WTC11 (cell line): ENCODE measurements at regions not wholly inside any gene's neighbourhood (a gene's known extent, or its start where the extent isn't known, plus 50 kb on each side); places are given as distances from the start of the nearest gene placed in this dataset.

Experiments
- CREB1 ChIP-seq: sonication (generic); formaldehyde crosslinking; IDR thresholded peaks from 2 replicates; pipeline ENCODE4 v1.8.0; 2023; ENCODE audit warnings: mild to moderate bottlenecking, missing genetic modification reagents
- ETV6 ChIP-seq: sonication (generic); formaldehyde crosslinking; IDR thresholded peaks from 2 replicates; pipeline ENCODE4 v1.8.1; 2022; ENCODE audit warnings: mild to moderate bottlenecking, missing genetic modification reagents
- ZNF263 ChIP-seq: sonication (generic); formaldehyde crosslinking; IDR thresholded peaks from 2 replicates; pipeline ENCODE4 v1.8.1; 2022; ENCODE audit warnings: low read depth, mild to moderate bottlenecking, moderate library complexity, missing genetic modification reagents
- TF ChIP-seq, protein P1 (sequence below): fragments of 200-600 bp; IDR thresholded peaks from 2 replicates; pipeline ENCODE4 v1.8.0; 2022; ENCODE audit warnings: antibody characterized with exemption
- TF ChIP-seq, protein P2 (sequence below): sonication (generic); formaldehyde crosslinking; IDR thresholded peaks from 2 replicates; pipeline ENCODE4 v1.8.1; 2022; ENCODE audit warnings: missing genetic modification reagents, borderline replicate concordance
- TF ChIP-seq, protein P3 (sequence below): sonication (generic); formaldehyde crosslinking; conservative IDR thresholded peaks from 2 replicates; pipeline ENCODE4 v1.8.1; 2023; ENCODE audit warnings: mild to moderate bottlenecking, low read depth, missing genetic modification reagents, moderate library complexity
- TF ChIP-seq, protein P4 (sequence below): sonication (generic); formaldehyde crosslinking; IDR thresholded peaks from 2 replicates; pipeline ENCODE4 v1.8.0; 2022; ENCODE audit warnings: mild to moderate bottlenecking, missing genetic modification reagents
- TF ChIP-seq, protein P5 (sequence below): sonication (generic); formaldehyde crosslinking; IDR thresholded peaks from 2 replicates; pipeline ENCODE4 v1.8.1; 2023; ENCODE audit warnings: mild to moderate bottlenecking, missing genetic modification reagents, moderate library complexity
- TF ChIP-seq, protein P6 (sequence below): sonication (generic); formaldehyde crosslinking; IDR thresholded peaks from 2 replicates; pipeline ENCODE4 v1.8.1; 2022; ENCODE audit warnings: low read depth, mild to moderate bottlenecking, moderate library complexity, missing genetic modification reagents, borderline replicate concordance
- TF ChIP-seq, protein P7 (sequence below): fragments of 250-450 bp; sonication (Bioruptor Pico); IDR thresholded peaks from 2 replicates; pipeline ENCODE4 v1.8.0; 2021; ENCODE audit warnings: mild to moderate bottlenecking

DNA sequence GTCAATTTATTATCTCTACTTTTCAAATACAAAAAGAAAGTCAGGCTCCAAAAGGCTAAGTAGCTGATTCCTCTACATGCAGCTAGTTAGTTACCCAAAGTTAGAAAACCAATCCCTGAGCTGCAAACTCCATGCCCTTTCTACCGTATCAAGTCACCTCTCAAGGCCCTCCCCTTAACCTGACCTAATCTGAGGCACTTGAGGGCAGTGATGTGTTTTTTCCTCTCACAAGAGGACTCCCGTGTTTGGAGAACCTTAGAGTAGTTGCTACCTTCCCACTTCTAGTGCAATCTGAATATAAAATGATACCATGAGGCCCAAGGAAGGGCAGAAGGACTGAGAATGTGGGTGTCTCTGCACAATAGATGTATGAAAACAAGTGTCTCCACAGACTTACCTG, 907.9 kb upstream of the CELF4 start:
- TF ChIP-seq, protein P1, sequence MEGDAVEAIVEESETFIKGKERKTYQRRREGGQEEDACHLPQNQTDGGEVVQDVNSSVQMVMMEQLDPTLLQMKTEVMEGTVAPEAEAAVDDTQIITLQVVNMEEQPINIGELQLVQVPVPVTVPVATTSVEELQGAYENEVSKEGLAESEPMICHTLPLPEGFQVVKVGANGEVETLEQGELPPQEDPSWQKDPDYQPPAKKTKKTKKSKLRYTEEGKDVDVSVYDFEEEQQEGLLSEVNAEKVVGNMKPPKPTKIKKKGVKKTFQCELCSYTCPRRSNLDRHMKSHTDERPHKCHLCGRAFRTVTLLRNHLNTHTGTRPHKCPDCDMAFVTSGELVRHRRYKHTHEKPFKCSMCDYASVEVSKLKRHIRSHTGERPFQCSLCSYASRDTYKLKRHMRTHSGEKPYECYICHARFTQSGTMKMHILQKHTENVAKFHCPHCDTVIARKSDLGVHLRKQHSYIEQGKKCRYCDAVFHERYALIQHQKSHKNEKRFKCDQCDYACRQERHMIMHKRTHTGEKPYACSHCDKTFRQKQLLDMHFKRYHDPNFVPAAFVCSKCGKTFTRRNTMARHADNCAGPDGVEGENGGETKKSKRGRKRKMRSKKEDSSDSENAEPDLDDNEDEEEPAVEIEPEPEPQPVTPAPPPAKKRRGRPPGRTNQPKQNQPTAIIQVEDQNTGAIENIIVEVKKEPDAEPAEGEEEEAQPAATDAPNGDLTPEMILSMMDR: no peak
- TF ChIP-seq CREB1 (CRISPR knock-in tag) (no peak), ZNF263 (CRISPR knock-in tag) (no peak), ETV6 (CRISPR knock-in tag) (no peak)
- TF ChIP-seq, protein P2, sequence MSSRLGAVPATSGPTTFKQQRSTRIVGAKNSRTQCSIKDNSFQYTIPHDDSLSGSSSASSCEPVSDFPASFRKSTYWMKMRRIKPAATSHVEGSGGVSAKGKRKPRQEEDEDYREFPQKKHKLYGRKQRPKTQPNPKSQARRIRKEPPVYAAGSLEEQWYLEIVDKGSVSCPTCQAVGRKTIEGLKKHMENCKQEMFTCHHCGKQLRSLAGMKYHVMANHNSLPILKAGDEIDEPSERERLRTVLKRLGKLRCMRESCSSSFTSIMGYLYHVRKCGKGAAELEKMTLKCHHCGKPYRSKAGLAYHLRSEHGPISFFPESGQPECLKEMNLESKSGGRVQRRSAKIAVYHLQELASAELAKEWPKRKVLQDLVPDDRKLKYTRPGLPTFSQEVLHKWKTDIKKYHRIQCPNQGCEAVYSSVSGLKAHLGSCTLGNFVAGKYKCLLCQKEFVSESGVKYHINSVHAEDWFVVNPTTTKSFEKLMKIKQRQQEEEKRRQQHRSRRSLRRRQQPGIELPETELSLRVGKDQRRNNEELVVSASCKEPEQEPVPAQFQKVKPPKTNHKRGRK (CRISPR knock-in tag): no peak
- TF ChIP-seq, protein P3, sequence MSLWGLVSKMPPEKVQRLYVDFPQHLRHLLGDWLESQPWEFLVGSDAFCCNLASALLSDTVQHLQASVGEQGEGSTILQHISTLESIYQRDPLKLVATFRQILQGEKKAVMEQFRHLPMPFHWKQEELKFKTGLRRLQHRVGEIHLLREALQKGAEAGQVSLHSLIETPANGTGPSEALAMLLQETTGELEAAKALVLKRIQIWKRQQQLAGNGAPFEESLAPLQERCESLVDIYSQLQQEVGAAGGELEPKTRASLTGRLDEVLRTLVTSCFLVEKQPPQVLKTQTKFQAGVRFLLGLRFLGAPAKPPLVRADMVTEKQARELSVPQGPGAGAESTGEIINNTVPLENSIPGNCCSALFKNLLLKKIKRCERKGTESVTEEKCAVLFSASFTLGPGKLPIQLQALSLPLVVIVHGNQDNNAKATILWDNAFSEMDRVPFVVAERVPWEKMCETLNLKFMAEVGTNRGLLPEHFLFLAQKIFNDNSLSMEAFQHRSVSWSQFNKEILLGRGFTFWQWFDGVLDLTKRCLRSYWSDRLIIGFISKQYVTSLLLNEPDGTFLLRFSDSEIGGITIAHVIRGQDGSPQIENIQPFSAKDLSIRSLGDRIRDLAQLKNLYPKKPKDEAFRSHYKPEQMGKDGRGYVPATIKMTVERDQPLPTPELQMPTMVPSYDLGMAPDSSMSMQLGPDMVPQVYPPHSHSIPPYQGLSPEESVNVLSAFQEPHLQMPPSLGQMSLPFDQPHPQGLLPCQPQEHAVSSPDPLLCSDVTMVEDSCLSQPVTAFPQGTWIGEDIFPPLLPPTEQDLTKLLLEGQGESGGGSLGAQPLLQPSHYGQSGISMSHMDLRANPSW (CRISPR knock-in tag): no peak
- TF ChIP-seq, protein P4, sequence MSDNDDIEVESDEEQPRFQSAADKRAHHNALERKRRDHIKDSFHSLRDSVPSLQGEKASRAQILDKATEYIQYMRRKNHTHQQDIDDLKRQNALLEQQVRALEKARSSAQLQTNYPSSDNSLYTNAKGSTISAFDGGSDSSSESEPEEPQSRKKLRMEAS: no peak
- TF ChIP-seq, protein P5, sequence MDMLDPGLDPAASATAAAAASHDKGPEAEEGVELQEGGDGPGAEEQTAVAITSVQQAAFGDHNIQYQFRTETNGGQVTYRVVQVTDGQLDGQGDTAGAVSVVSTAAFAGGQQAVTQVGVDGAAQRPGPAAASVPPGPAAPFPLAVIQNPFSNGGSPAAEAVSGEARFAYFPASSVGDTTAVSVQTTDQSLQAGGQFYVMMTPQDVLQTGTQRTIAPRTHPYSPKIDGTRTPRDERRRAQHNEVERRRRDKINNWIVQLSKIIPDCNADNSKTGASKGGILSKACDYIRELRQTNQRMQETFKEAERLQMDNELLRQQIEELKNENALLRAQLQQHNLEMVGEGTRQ: no peak
- TF ChIP-seq, protein P6, sequence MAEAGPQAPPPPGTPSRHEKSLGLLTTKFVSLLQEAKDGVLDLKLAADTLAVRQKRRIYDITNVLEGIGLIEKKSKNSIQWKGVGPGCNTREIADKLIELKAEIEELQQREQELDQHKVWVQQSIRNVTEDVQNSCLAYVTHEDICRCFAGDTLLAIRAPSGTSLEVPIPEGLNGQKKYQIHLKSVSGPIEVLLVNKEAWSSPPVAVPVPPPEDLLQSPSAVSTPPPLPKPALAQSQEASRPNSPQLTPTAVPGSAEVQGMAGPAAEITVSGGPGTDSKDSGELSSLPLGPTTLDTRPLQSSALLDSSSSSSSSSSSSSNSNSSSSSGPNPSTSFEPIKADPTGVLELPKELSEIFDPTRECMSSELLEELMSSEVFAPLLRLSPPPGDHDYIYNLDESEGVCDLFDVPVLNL (CRISPR knock-in tag): no peak
- TF ChIP-seq, protein P7, sequence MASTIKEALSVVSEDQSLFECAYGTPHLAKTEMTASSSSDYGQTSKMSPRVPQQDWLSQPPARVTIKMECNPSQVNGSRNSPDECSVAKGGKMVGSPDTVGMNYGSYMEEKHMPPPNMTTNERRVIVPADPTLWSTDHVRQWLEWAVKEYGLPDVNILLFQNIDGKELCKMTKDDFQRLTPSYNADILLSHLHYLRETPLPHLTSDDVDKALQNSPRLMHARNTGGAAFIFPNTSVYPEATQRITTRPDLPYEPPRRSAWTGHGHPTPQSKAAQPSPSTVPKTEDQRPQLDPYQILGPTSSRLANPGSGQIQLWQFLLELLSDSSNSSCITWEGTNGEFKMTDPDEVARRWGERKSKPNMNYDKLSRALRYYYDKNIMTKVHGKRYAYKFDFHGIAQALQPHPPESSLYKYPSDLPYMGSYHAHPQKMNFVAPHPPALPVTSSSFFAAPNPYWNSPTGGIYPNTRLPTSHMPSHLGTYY (CRISPR knock-in tag): no peak
